ENCODE measurements at regions not wholly inside any gene's neighbourhood (a gene's known extent, or its start where the extent isn't known, plus 50 kb on each side); places are given as distances from the start of the nearest gene placed in this dataset.
"Not testable (repeated sequence)": the region's sequence is repeated elsewhere in the genome, so short reads cannot be mapped to it uniquely, and the experiment has no call there.

- Histone ChIP-seq H3K9me3 (ENCODE audit: control insufficient read depth, insufficient read depth, low read length) (no peaks in the 10 kb centered on the region; the same call in 1 of the 2 replicates), H3K9ac (ENCODE audit: low read depth, low read length) (no peak overlapping the region), H3K36me3 (ENCODE audit: control insufficient read depth, insufficient read depth, low read length) (no peaks in the 10 kb centered on the region), H3K4me3 (ENCODE audit: low read depth, low read length) (no peak overlapping the region), H3K27me3 (ENCODE audit: control insufficient read depth, insufficient read depth, low read length) (no peaks in the 10 kb centered on the region), H3K27ac (ENCODE audit: low read depth, low read length) (no peak overlapping the region), H3K4me1 (ENCODE audit: control insufficient read depth, insufficient read depth, low read length) (no peaks in the 10 kb centered on the region)
These were observed 277.8 kb upstream of the TYRP1 start for GRCh38 chr9:12415361-12415760.

- Histone ChIP-seq H3K9ac (ENCODE audit: low read depth, low read length) (no peak overlapping the region), H3K4me1 (ENCODE audit: control insufficient read depth, insufficient read depth, low read length) (no peaks in the 10 kb centered on the region), H3K36me3 (ENCODE audit: control insufficient read depth, insufficient read depth, low read length) (no peaks in the 10 kb centered on the region), H3K4me3 (ENCODE audit: low read depth, low read length) (no peak overlapping the region), H3K27me3 (ENCODE audit: control insufficient read depth, insufficient read depth, low read length) (no peaks in the 10 kb centered on the region), H3K27ac (ENCODE audit: low read depth, low read length) (no peak overlapping the region), H3K9me3 (ENCODE audit: control insufficient read depth, insufficient read depth, low read length) (no peaks in the 10 kb centered on the region; the same call in 1 of the 2 replicates)
These were observed 276.5 kb upstream of the TYRP1 start for GRCh38 chr9:12416716-12417115.

- Histone ChIP-seq H3K36me3 (ENCODE audit: control insufficient read depth, insufficient read depth, low read length) (no peaks in the 10 kb centered on the region), H3K9ac (ENCODE audit: low read depth, low read length) (no peak overlapping the region), H3K27ac (ENCODE audit: low read depth, low read length) (no peak overlapping the region), H3K4me3 (ENCODE audit: low read depth, low read length) (no peak overlapping the region), H3K27me3 (ENCODE audit: control insufficient read depth, insufficient read depth, low read length) (no peaks in the 10 kb centered on the region), H3K9me3 (ENCODE audit: control insufficient read depth, insufficient read depth, low read length) (no peaks in the 10 kb centered on the region), H3K4me1 (ENCODE audit: control insufficient read depth, insufficient read depth, low read length) (0 out of 2 replicates have a peak, but pooled peaks cover 2% of the 10 kb centered on the region)
These were observed 268.9 kb upstream of the TYRP1 start for GRCh38 chr9:12424243-12424642.

GRCh38 chr9:12425878-12426864, 267.0 kb upstream of the TYRP1 start:
- no peak overlapping the region for H3K4me3 ChIP-seq (ENCODE audit: low read depth, low read length)

GRCh38 chr9:12439267-12439666, 253.9 kb upstream of the TYRP1 start:
- Histone ChIP-seq H3K27me3 (ENCODE audit: control insufficient read depth, insufficient read depth, low read length) (no peaks in the 10 kb centered on the region), H3K4me1 (ENCODE audit: control insufficient read depth, insufficient read depth, low read length) (peaks cover 16% of the 10 kb centered on the region), H3K4me3 (ENCODE audit: low read depth, low read length) (no peak overlapping the region), H3K9me3 (ENCODE audit: control insufficient read depth, insufficient read depth, low read length) (no peaks in the 10 kb centered on the region), H3K27ac (ENCODE audit: low read depth, low read length) (no peak overlapping the region), H3K9ac (ENCODE audit: low read depth, low read length) (no peak overlapping the region), H3K36me3 (ENCODE audit: control insufficient read depth, insufficient read depth, low read length) (no peaks in the 10 kb centered on the region)

More at GRCh38 chr9:12425878-12426864, 267.0 kb upstream of the TYRP1 start:
- Histone ChIP-seq H3K4me1 (ENCODE audit: control insufficient read depth, insufficient read depth, low read length) (0 out of 2 replicates have a peak, but pooled peaks cover 2% of the 10 kb centered on the region), H3K27me3 (ENCODE audit: control insufficient read depth, insufficient read depth, low read length) (no peaks in the 10 kb centered on the region), H3K27ac (ENCODE audit: low read depth, low read length) (no peak overlapping the region), H3K9ac (ENCODE audit: low read depth, low read length) (no peak overlapping the region), H3K36me3 (ENCODE audit: control insufficient read depth, insufficient read depth, low read length) (no peaks in the 10 kb centered on the region), H3K9me3 (ENCODE audit: control insufficient read depth, insufficient read depth, low read length) (no peaks in the 10 kb centered on the region)

GRCh38 chr9:12441080-12441479, 252.1 kb upstream of the TYRP1 start:
- 0 out of 2 replicates have a peak overlapping the region, but pooled peaks have one; percentile 32 for H3K9ac ChIP-seq (ENCODE audit: low read depth, low read length)
- not testable (repeated sequence) for H3K27me3 ChIP-seq (ENCODE audit: control insufficient read depth, insufficient read depth, low read length); H3K36me3 ChIP-seq (ENCODE audit: control insufficient read depth, insufficient read depth, low read length); H3K27ac ChIP-seq (ENCODE audit: low read depth, low read length); H3K9me3 ChIP-seq (ENCODE audit: control insufficient read depth, insufficient read depth, low read length); H3K4me3 ChIP-seq (ENCODE audit: low read depth, low read length)
- peaks cover 16% of the 10 kb centered on the region for H3K4me1 ChIP-seq (ENCODE audit: control insufficient read depth, insufficient read depth, low read length)

GRCh38 chr9:12441506-12441905, 251.7 kb upstream of the TYRP1 start:
- H3K4me3 ChIP-seq (ENCODE audit: low read depth, low read length): no peak overlapping the region
- H3K27me3 ChIP-seq (ENCODE audit: control insufficient read depth, insufficient read depth, low read length): no peaks in the 10 kb centered on the region
- no peak overlapping the region for H3K27ac ChIP-seq (ENCODE audit: low read depth, low read length)
- peaks cover 16% of the 10 kb centered on the region for H3K4me1 ChIP-seq (ENCODE audit: control insufficient read depth, insufficient read depth, low read length)
- H3K9ac ChIP-seq (ENCODE audit: low read depth, low read length): 0 out of 2 replicates have a peak overlapping the region, but pooled peaks have one; percentile 32
- H3K9me3 ChIP-seq (ENCODE audit: control insufficient read depth, insufficient read depth, low read length): no peaks in the 10 kb centered on the region
- no peaks in the 10 kb centered on the region for H3K36me3 ChIP-seq (ENCODE audit: control insufficient read depth, insufficient read depth, low read length)

- Histone ChIP-seq H3K4me3 (ENCODE audit: low read depth, low read length) (no peak overlapping the region), H3K9ac (ENCODE audit: low read depth, low read length) (no peak overlapping the region), H3K27ac (ENCODE audit: low read depth, low read length) (no peak overlapping the region), H3K4me1 (ENCODE audit: control insufficient read depth, insufficient read depth, low read length) (no peaks in the 10 kb centered on the region), H3K9me3 (ENCODE audit: control insufficient read depth, insufficient read depth, low read length) (no peaks in the 10 kb centered on the region), H3K27me3 (ENCODE audit: control insufficient read depth, insufficient read depth, low read length) (no peaks in the 10 kb centered on the region), H3K36me3 (ENCODE audit: control insufficient read depth, insufficient read depth, low read length) (no peaks in the 10 kb centered on the region)
These were observed 244.9 kb upstream of the TYRP1 start for GRCh38 chr9:12448246-12448645.

- peaks cover 22% of the 10 kb centered on the region for H3K4me1 ChIP-seq (ENCODE audit: control insufficient read depth, insufficient read depth, low read length)
- no peaks in the 10 kb centered on the region for H3K27me3 ChIP-seq (ENCODE audit: control insufficient read depth, insufficient read depth, low read length)
These were observed 235.9 kb upstream of the TYRP1 start for GRCh38 chr9:12457237-12457636.

GRCh38 chr9:12461763-12462460, 231.3 kb upstream of the TYRP1 start:
- H3K9ac ChIP-seq (ENCODE audit: low read depth, low read length): no peak overlapping the region
- no peaks in the 10 kb centered on the region for H3K9me3 ChIP-seq (ENCODE audit: control insufficient read depth, insufficient read depth, low read length)
- H3K4me3 ChIP-seq (ENCODE audit: low read depth, low read length): no peak overlapping the region
- H3K27ac ChIP-seq (ENCODE audit: low read depth, low read length): peak overlapping the region; percentile 75
- H3K36me3 ChIP-seq (ENCODE audit: control insufficient read depth, insufficient read depth, low read length): no peaks in the 10 kb centered on the region
- no peaks in the 10 kb centered on the region for H3K27me3 ChIP-seq (ENCODE audit: control insufficient read depth, insufficient read depth, low read length)
- H3K4me1 ChIP-seq (ENCODE audit: control insufficient read depth, insufficient read depth, low read length): peaks cover 34% of the 10 kb centered on the region

More at GRCh38 chr9:12457237-12457636, 235.9 kb upstream of the TYRP1 start:
- Histone ChIP-seq H3K27ac (ENCODE audit: low read depth, low read length) (no peak overlapping the region), H3K36me3 (ENCODE audit: control insufficient read depth, insufficient read depth, low read length) (no peaks in the 10 kb centered on the region), H3K9me3 (ENCODE audit: control insufficient read depth, insufficient read depth, low read length) (no peaks in the 10 kb centered on the region), H3K9ac (ENCODE audit: low read depth, low read length) (no peak overlapping the region), H3K4me3 (ENCODE audit: low read depth, low read length) (no peak overlapping the region)

- Histone ChIP-seq H3K27me3 (ENCODE audit: control insufficient read depth, insufficient read depth, low read length) (no peaks in the 10 kb centered on the region), H3K9me3 (ENCODE audit: control insufficient read depth, insufficient read depth, low read length) (no peaks in the 10 kb centered on the region), H3K9ac (ENCODE audit: low read depth, low read length) (no peak overlapping the region), H3K4me3 (ENCODE audit: low read depth, low read length) (no peak overlapping the region), H3K36me3 (ENCODE audit: control insufficient read depth, insufficient read depth, low read length) (no peaks in the 10 kb centered on the region), H3K4me1 (ENCODE audit: control insufficient read depth, insufficient read depth, low read length) (peaks cover 34% of the 10 kb centered on the region), H3K27ac (ENCODE audit: low read depth, low read length) (no peak overlapping the region)
These were observed 230.3 kb upstream of the TYRP1 start for GRCh38 chr9:12462861-12463260.
